Fibroblast of lung (primary cell): ENCODE measurements at regions not wholly inside any gene's neighbourhood (a gene's known extent, or its start where the extent isn't known, plus 50 kb on each side); places are given as distances from the start of the nearest gene placed in this dataset.

Source experiments
- DNase-seq, 2 donors: peaks; one replicate each; pipeline versions ENCODE4 v3.0.0 to v3.0.0-alpha.2; 2010; ENCODE audit warnings: low read depth in 2 of 2
- H2AFZ ChIP-seq: 2 replicates; pipeline ENCODE4 v1.5.1; 2012; ENCODE audit warnings: low read length, control low read depth, inconsistent platforms
- H3K27ac ChIP-seq: 2 replicates; pipeline ENCODE4 v1.5.1; 2011; ENCODE audit warnings: low read length, control low read depth; ENCODE audit not compliant: insufficient read depth
- H3K27me3 ChIP-seq: 2 replicates; pipeline ENCODE4 v1.5.1; 2011; ENCODE audit warnings: mild to moderate bottlenecking, low read length; ENCODE audit not compliant: control insufficient read depth, insufficient read depth
- H3K36me3 ChIP-seq: 2 replicates; pipeline ENCODE4 v1.5.1; 2011; ENCODE audit warnings: low read length; ENCODE audit not compliant: control insufficient read depth, insufficient read depth
- H3K4me1 ChIP-seq: 2 replicates; pipeline ENCODE4 v1.5.1; 2011; ENCODE audit warnings: low read length; ENCODE audit not compliant: control insufficient read depth, insufficient read depth; ENCODE audit errors: extremely low read depth
- H3K4me2 ChIP-seq: 2 replicates; pipeline ENCODE4 v1.5.1; 2011; ENCODE audit warnings: low read length, control low read depth; ENCODE audit not compliant: insufficient read depth; ENCODE audit errors: extremely low read depth
- H3K4me3 ChIP-seq, 4 experiments: fragments of 200-600 bp in 1 of 4; sonication (generic) in 1 of 4; replicated peaks in 1 of 4; 2 replicates each; pipeline ENCODE4 v1.5.1; 2011 to 2016; ENCODE audit warnings: low read length in 4 of 4, low read depth in 3 of 4, mild to moderate bottlenecking in 3 of 4, control low read depth in 2 of 4, inconsistent platforms in 1 of 4, mixed read lengths in 1 of 4; ENCODE audit not compliant: insufficient read depth in 1 of 4; ENCODE audit errors: control extremely low read depth in 1 of 4
- H3K79me2 ChIP-seq: 2 replicates; pipeline ENCODE4 v1.5.1; 2012; ENCODE audit warnings: mild to moderate bottlenecking, low read length, inconsistent platforms; ENCODE audit not compliant: control insufficient read depth, insufficient read depth
- H3K9ac ChIP-seq: 2 replicates; pipeline ENCODE4 v1.5.1; 2011; ENCODE audit warnings: mild to moderate bottlenecking, low read length, control low read depth; ENCODE audit not compliant: insufficient read depth
- H3K9me3 ChIP-seq: 2 replicates; pipeline ENCODE4 v1.5.1; 2012; ENCODE audit warnings: low read depth, low read length; ENCODE audit not compliant: control insufficient read depth, insufficient read depth
- H4K20me1 ChIP-seq: 2 replicates; pipeline ENCODE4 v1.5.1; 2011; ENCODE audit warnings: low read length; ENCODE audit not compliant: control insufficient read depth, insufficient read depth; ENCODE audit errors: extremely low read depth
- EZH2 ChIP-seq: IDR thresholded peaks from 2 replicates; pipeline ENCODE4 v1.5.1; 2012; ENCODE audit warnings: low read length, control low read depth, mild to moderate bottlenecking; ENCODE audit errors: missing control alignments
- TF ChIP-seq, protein P1 (sequence below), 2 donors: IDR thresholded peaks in 1 of 2; conservative IDR thresholded peaks in 1 of 2; 1 replicate in 1 of 2; 2 replicates in 1 of 2; pipeline ENCODE4 v1.5.1; 2011 to 2012; ENCODE audit warnings: low read length in 2 of 2, control low read depth in 1 of 2, inconsistent platforms in 1 of 2, low read depth in 1 of 2, mild to moderate bottlenecking in 1 of 2

- DNase-seq = no peak
- no peak overlapping the region for H3K4me2 ChIP-seq
- no peak overlapping the region for H3K27ac ChIP-seq
- no peaks in the 10 kb centered on the region for H3K4me1 ChIP-seq
- no peaks in the 10 kb centered on the region for H3K9me3 ChIP-seq
- H3K79me2 ChIP-seq = no peaks in the 10 kb centered on the region
- H3K9ac ChIP-seq = no peak overlapping the region
- no peak overlapping the region for H3K4me3 ChIP-seq
- H4K20me1 ChIP-seq = no peaks in the 10 kb centered on the region
- no peaks in the 10 kb centered on the region for H3K36me3 ChIP-seq
- H3K27me3 ChIP-seq = no peaks in the 10 kb centered on the region
- no peak for TF ChIP-seq EZH2
- TF ChIP-seq, protein P1, sequence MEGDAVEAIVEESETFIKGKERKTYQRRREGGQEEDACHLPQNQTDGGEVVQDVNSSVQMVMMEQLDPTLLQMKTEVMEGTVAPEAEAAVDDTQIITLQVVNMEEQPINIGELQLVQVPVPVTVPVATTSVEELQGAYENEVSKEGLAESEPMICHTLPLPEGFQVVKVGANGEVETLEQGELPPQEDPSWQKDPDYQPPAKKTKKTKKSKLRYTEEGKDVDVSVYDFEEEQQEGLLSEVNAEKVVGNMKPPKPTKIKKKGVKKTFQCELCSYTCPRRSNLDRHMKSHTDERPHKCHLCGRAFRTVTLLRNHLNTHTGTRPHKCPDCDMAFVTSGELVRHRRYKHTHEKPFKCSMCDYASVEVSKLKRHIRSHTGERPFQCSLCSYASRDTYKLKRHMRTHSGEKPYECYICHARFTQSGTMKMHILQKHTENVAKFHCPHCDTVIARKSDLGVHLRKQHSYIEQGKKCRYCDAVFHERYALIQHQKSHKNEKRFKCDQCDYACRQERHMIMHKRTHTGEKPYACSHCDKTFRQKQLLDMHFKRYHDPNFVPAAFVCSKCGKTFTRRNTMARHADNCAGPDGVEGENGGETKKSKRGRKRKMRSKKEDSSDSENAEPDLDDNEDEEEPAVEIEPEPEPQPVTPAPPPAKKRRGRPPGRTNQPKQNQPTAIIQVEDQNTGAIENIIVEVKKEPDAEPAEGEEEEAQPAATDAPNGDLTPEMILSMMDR (conservative IDR thresholded peaks at IDR 0.05 in 1 of 2, IDR thresholded peaks at IDR 0.05 in 1 of 2; ENCODE audit: low read depth in 1 of 2, low read length in 2 of 2) = no peak
- H2AFZ ChIP-seq = no peak overlapping the region
Observed at GRCh38 chr2:221144909-221145308, 427.2 kb downstream of the EPHA4 start.

DNA sequence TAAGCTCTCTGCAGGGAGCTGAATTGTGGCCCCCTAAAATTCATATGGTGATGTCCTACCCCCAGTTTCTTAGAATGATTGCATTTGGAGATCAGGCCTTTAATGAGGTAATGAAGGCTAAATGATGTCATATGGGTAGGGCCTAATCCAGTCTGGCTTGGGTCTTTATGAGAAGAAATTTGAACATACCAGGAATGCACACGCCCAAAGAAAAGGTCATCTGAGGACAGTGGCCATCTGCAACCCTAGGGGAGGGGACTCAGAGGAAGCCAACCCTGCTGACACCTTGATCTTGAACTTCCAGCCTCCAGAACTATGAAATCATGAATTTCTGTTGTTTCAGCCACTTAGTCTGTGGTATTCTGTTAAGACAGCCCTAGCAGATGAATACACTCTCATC, 426.7 kb downstream of the EPHA4 start:
- H3K79me2 ChIP-seq = no peaks in the 10 kb centered on the region
- H3K4me3 ChIP-seq = no peak overlapping the region
- H4K20me1 ChIP-seq = no peaks in the 10 kb centered on the region
- no peaks in the 10 kb centered on the region for H3K36me3 ChIP-seq
- no peak overlapping the region for H2AFZ ChIP-seq
- no peaks in the 10 kb centered on the region for H3K9me3 ChIP-seq
- TF ChIP-seq, protein P1 (conservative IDR thresholded peaks at IDR 0.05 in 1 of 2, IDR thresholded peaks at IDR 0.05 in 1 of 2; ENCODE audit: low read depth in 1 of 2, low read length in 2 of 2) = no peak
- no peak for TF ChIP-seq EZH2
- no peaks in the 10 kb centered on the region for H3K4me1 ChIP-seq
- no peak overlapping the region for H3K9ac ChIP-seq
- H3K27ac ChIP-seq = no peak overlapping the region
- no peak for DNase-seq
- no peaks in the 10 kb centered on the region for H3K27me3 ChIP-seq
- H3K4me2 ChIP-seq = no peak overlapping the region

GRCh38 chr2:221153226-221153625, 418.9 kb downstream of the EPHA4 start:
- H3K4me1 ChIP-seq = no peaks in the 10 kb centered on the region
- H3K4me3 ChIP-seq = no peak overlapping the region
- no peaks in the 10 kb centered on the region for H3K27me3 ChIP-seq
- no peak overlapping the region for H3K27ac ChIP-seq
- no peaks in the 10 kb centered on the region for H3K79me2 ChIP-seq
- TF ChIP-seq EZH2 = no peak
- no peaks in the 10 kb centered on the region for H3K9me3 ChIP-seq
- no peak for DNase-seq
- no peaks in the 10 kb centered on the region for H3K36me3 ChIP-seq
- no peak overlapping the region for H2AFZ ChIP-seq
- H3K4me2 ChIP-seq = no peak overlapping the region
- H4K20me1 ChIP-seq = no peaks in the 10 kb centered on the region
- no peak overlapping the region for H3K9ac ChIP-seq
